Endothelial cell (in vitro differentiated cells): ENCODE measurements at regions not wholly inside any gene's neighbourhood (a gene's known extent, or its start where the extent isn't known, plus 50 kb on each side); places are given as distances from the start of the nearest gene placed in this dataset.

Experiments
- DNase-seq: peaks from one replicate; pipeline ENCODE4 v3.0.0; 2021; ENCODE audit warnings: low spot score
- H3K27ac Mint-ChIP-seq: one replicate; pipeline ENCODE4 v1.8.0; 2021; ENCODE audit warnings: mixed read lengths, inconsistent platforms; ENCODE audit not compliant: unreplicated experiment
- H3K27me3 Mint-ChIP-seq: one replicate; pipeline ENCODE4 v1.8.0; 2021; ENCODE audit warnings: mild to moderate bottlenecking, moderate library complexity, mixed read lengths, inconsistent platforms; ENCODE audit not compliant: unreplicated experiment
- H3K36me3 Mint-ChIP-seq: one replicate; pipeline ENCODE4 v1.8.0; 2021; ENCODE audit warnings: mild to moderate bottlenecking, low read depth, mixed read lengths, inconsistent platforms; ENCODE audit not compliant: unreplicated experiment
- H3K4me1 Mint-ChIP-seq: one replicate; pipeline ENCODE4 v1.8.0; 2021; ENCODE audit warnings: mild to moderate bottlenecking, mixed read lengths, inconsistent platforms; ENCODE audit not compliant: unreplicated experiment
- H3K4me3 Mint-ChIP-seq: one replicate; pipeline ENCODE4 v1.8.0; 2021; ENCODE audit warnings: mild to moderate bottlenecking, mixed read lengths, inconsistent platforms; ENCODE audit not compliant: unreplicated experiment
- H3K9me3 Mint-ChIP-seq: one replicate; pipeline ENCODE4 v1.8.0; 2021; ENCODE audit warnings: mixed read lengths, inconsistent platforms; ENCODE audit not compliant: unreplicated experiment
- TF ChIP-seq, protein P1 (sequence below): fragments of 200-600 bp; sonication (generic); IDR thresholded peaks from one replicate; pipeline ENCODE4 v1.5.0; 2021; ENCODE audit warnings: antibody characterized with exemption; ENCODE audit not compliant: unreplicated experiment

DNA sequence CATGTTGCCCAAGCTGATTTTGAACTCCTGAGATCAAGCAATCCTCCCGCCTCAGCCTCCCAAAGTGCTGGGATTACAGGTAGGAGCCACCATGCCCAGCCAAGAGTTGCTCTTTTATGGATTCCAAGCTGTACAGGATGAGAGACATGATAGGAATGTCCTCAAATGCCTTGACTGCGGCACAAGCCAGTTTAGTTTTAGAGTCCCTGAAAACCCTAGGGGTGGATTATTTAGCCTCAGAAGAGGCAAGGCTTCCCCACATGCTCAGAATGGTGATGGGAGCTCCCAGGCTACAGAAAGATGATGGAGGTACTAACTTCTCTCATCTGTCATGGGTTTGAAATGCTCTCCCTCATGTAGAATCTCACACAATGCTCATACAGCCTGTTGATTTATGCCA, 192.1 kb upstream of the ADRA1D start:
- Mint-ChIP-seq H3K4me3 (no peak overlapping the region), H3K27ac (no peak overlapping the region), H3K9me3 (no peaks in the 10 kb centered on the region), H3K4me1 (peaks cover 5% of the 10 kb centered on the region), H3K36me3 (no peaks in the 10 kb centered on the region), H3K27me3 (no peaks in the 10 kb centered on the region)
- TF ChIP-seq, protein P1, sequence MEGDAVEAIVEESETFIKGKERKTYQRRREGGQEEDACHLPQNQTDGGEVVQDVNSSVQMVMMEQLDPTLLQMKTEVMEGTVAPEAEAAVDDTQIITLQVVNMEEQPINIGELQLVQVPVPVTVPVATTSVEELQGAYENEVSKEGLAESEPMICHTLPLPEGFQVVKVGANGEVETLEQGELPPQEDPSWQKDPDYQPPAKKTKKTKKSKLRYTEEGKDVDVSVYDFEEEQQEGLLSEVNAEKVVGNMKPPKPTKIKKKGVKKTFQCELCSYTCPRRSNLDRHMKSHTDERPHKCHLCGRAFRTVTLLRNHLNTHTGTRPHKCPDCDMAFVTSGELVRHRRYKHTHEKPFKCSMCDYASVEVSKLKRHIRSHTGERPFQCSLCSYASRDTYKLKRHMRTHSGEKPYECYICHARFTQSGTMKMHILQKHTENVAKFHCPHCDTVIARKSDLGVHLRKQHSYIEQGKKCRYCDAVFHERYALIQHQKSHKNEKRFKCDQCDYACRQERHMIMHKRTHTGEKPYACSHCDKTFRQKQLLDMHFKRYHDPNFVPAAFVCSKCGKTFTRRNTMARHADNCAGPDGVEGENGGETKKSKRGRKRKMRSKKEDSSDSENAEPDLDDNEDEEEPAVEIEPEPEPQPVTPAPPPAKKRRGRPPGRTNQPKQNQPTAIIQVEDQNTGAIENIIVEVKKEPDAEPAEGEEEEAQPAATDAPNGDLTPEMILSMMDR, result no peak
- no peak for DNase-seq

DNA sequence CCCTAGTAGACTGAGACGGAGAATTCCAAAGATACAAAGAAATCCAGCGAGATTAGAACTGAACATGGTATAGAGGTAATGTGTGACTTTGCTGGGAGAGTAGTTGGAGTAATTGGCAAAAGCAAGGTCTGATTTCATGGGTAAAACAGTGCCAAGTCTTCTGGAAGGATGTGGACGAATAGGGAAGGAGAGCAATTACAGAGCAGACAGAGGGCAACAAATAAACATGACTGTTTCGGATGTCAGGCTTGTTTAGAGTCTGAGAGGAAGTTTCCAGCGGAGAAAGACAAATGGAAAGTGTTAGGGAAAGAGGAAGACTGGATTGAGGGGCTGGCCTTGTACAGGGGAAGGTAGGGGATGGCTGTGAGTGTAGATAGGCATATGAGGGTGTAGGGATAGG, 190.4 kb upstream of the ADRA1D start:
- no peaks in the 10 kb centered on the region for H3K9me3 Mint-ChIP-seq
- H3K36me3 Mint-ChIP-seq, result no peaks in the 10 kb centered on the region
- no peak overlapping the region for H3K27ac Mint-ChIP-seq
- no peak for DNase-seq
- no peak overlapping the region for H3K4me3 Mint-ChIP-seq
- no peaks in the 10 kb centered on the region for H3K27me3 Mint-ChIP-seq
- H3K4me1 Mint-ChIP-seq, result no peaks in the 10 kb centered on the region
- TF ChIP-seq, protein P1, result no peak

DNA sequence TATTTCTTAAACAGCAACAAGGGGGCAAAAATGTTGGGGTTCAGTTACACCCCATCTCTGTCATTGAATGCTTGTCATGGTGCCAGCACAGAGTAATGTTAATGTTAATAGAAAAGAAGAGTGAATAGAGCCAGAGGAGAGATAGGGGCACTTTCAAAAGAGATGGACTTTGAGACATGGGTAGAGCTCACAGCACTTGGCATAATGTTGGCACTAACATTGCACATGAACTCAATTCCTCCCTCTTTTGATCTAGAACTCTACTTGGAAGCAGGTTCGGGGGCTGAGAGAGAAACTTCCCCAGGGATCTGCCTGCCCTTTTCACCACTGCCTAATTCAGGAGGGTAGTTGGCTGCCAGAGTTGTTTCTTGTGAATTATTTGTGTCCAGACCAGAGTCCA, 188.0 kb upstream of the ADRA1D start:
- no peaks in the 10 kb centered on the region for H3K4me1 Mint-ChIP-seq
- DNase-seq, result no peak
- H3K36me3 Mint-ChIP-seq, result no peaks in the 10 kb centered on the region
- H3K4me3 Mint-ChIP-seq, result no peak overlapping the region
- H3K27me3 Mint-ChIP-seq, result peaks cover 2% of the 10 kb centered on the region
- TF ChIP-seq, protein P1, result no peak
- no peaks in the 10 kb centered on the region for H3K9me3 Mint-ChIP-seq
- no peak overlapping the region for H3K27ac Mint-ChIP-seq

DNA sequence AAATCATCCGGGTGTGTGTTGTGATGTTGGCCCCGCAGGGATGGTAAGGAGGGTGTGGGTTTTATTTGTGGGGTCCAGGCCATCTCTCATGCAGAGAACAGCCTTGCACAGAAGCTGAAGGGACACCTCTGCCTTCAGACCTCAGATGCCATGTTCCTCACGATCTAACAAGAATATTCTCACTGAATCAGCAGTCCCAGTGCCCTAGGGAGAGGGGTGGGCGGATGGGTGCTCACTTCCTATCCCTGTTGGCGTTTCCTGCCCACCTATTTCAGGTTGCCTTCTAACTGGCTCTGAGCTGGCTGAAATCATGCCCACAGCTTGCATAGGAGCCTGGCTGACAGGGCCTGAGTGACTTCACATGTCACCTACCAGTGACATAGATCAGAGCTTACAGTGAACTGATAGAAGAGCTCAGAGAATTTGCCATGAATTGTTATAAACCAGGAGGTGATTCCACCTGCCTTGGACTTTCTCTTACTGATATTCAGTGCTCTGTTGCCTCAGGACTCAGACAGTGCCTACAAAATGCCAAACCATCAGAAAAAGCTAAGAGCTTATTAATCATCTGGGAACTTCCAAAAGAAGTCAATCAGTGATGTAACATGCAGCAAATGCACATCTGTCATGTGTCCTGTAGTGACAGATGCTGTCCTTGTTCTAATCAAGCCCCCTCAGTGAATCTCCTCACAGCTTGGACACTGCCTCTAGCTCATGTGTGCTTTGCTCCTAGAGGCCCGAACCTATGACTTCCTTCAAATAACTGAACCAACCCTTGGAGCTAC, 186.8 kb upstream of the ADRA1D start:
- no peaks in the 10 kb centered on the region for H3K36me3 Mint-ChIP-seq
- no peaks in the 10 kb centered on the region for H3K4me1 Mint-ChIP-seq
- no peaks in the 10 kb centered on the region for H3K9me3 Mint-ChIP-seq
- H3K27me3 Mint-ChIP-seq, result peaks cover 2% of the 10 kb centered on the region
- no peak for DNase-seq
- H3K27ac Mint-ChIP-seq, result no peak overlapping the region
- no peak overlapping the region for H3K4me3 Mint-ChIP-seq
- TF ChIP-seq, protein P1, result no peak

DNA sequence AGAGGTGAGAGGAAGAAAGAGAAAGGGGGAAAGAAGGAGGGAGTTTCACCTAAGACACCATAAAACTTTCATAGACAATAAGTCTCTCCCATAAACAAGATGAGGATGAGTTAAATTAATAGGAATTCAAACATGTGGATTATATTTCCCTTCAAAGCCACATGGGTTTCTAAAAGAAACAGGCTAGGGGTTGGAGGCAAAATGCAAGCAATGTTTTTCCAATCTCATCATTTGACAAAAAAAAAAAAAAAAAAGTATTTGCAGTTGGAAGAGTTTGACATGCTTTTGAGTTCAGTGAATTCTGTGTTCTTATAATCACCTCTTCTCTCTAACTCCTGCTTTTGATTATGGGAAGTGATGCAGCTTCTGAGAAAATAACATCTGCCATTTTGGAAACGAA, 186.1 kb upstream of the ADRA1D start:
- Mint-ChIP-seq H3K4me3 (no peak overlapping the region), H3K4me1 (no peaks in the 10 kb centered on the region), H3K36me3 (no peaks in the 10 kb centered on the region), H3K27me3 (peaks cover 3% of the 10 kb centered on the region), H3K9me3 (no peaks in the 10 kb centered on the region), H3K27ac (no peak overlapping the region)
- DNase-seq, result no peak
- TF ChIP-seq, protein P1, result no peak
